Activated CD4-positive, alpha-beta memory T cell treated with anti-CD3 and anti-CD28 coated beads, Interleukin-2, amount 10 ng/mL, durations not matched to agents 7 days and 5 days (primary cell): ENCODE measurements at regions not wholly inside any gene's neighbourhood (a gene's known extent, or its start where the extent isn't known, plus 50 kb on each side); places are given as distances from the start of the nearest gene placed in this dataset.

Experiments used
- CTCF ChIA-PET: fragments of 350-600 bp; sonication (Branson Sonifier 250); formaldehyde crosslinking; loops from one replicate; lab custom pipeline; 2021; ENCODE audit warnings: antibody characterized with exemption, inconsistent platforms; lab: Charles Lee
- POLR2A ChIA-PET: fragments of 350-600 bp; sonication (Branson Sonifier 250); formaldehyde crosslinking; loops from one replicate; lab custom pipeline; 2021; ENCODE audit warnings: antibody characterized with exemption; lab: Charles Lee
- DNase-seq: peaks from one replicate; pipeline ENCODE4 v3.0.0-alpha.2; 2020
- H3K27ac Mint-ChIP-seq: one replicate; pipeline ENCODE4 v1.8.0; 2021; ENCODE audit warnings: mild to moderate bottlenecking, mixed read lengths
- H3K27me3 Mint-ChIP-seq: one replicate; pipeline ENCODE4 v1.8.0; 2021; ENCODE audit warnings: mixed read lengths
- H3K36me3 Mint-ChIP-seq: one replicate; pipeline ENCODE4 v1.8.0; 2021; ENCODE audit warnings: low read depth, mixed read lengths
- H3K4me1 Mint-ChIP-seq: one replicate; pipeline ENCODE4 v1.8.0; 2021; ENCODE audit warnings: mixed read lengths
- H3K4me3 Mint-ChIP-seq: one replicate; pipeline ENCODE4 v1.8.0; 2021; ENCODE audit warnings: mild to moderate bottlenecking, mixed read lengths
- H3K9me3 Mint-ChIP-seq: one replicate; pipeline ENCODE4 v1.8.0; 2021; ENCODE audit warnings: mixed read lengths

GRCh38 chr5:103808464-103809106 lies 246.0 kb upstream of the NUDT12 start:
- Mint-ChIP-seq H3K36me3 (no peaks in the 10 kb centered on the region), H3K9me3 (no peaks in the 10 kb centered on the region), H3K27ac (no peak overlapping the region), H3K4me1 (no peaks in the 10 kb centered on the region), H3K27me3 (no peaks in the 10 kb centered on the region), H3K4me3 (no peak overlapping the region)
- CTCF ChIA-PET: no interaction called here
- POLR2A ChIA-PET: no interaction called here
- DNase-seq: no peak

GRCh38 chr5:103804711-103805110 lies 242.1 kb upstream of the NUDT12 start:
- Mint-ChIP-seq H3K27ac (no peak overlapping the region), H3K4me3 (no peak overlapping the region), H3K4me1 (no peaks in the 10 kb centered on the region), H3K27me3 (no peaks in the 10 kb centered on the region), H3K36me3 (no peaks in the 10 kb centered on the region), H3K9me3 (no peaks in the 10 kb centered on the region)
- CTCF ChIA-PET: no interaction called here
- POLR2A ChIA-PET: no interaction called here
- no peak for DNase-seq

- Mint-ChIP-seq H3K36me3 (no peaks in the 10 kb centered on the region), H3K27ac (no peak overlapping the region), H3K9me3 (peaks cover 7% of the 10 kb centered on the region), H3K4me1 (no peaks in the 10 kb centered on the region), H3K27me3 (no peaks in the 10 kb centered on the region), H3K4me3 (no peak overlapping the region)
- no peak for DNase-seq
- ChIA-PET POLR2A (no interaction called here), CTCF (no interaction called here)
Observed at GRCh38 chr5:103801681-103802080, 239.1 kb upstream of the NUDT12 start.

- H3K27ac Mint-ChIP-seq: no peak overlapping the region
- no peaks in the 10 kb centered on the region for H3K27me3 Mint-ChIP-seq
- peaks cover 7% of the 10 kb centered on the region for H3K9me3 Mint-ChIP-seq
- CTCF ChIA-PET: no interaction called here
- DNase-seq: no peak
- H3K4me1 Mint-ChIP-seq: no peaks in the 10 kb centered on the region
- no peak overlapping the region for H3K4me3 Mint-ChIP-seq
- POLR2A ChIA-PET: no interaction called here
- no peaks in the 10 kb centered on the region for H3K36me3 Mint-ChIP-seq
Observed at GRCh38 chr5:103800741-103801495, 238.3 kb upstream of the NUDT12 start.

- H3K4me3 Mint-ChIP-seq: no peak overlapping the region
- no peak for DNase-seq
- H3K27ac Mint-ChIP-seq: no peak overlapping the region
- H3K27me3 Mint-ChIP-seq: no peaks in the 10 kb centered on the region
- ChIA-PET CTCF (no interaction called here), POLR2A (no interaction called here)
- no peaks in the 10 kb centered on the region for H3K4me1 Mint-ChIP-seq
- peaks cover 30% of the 10 kb centered on the region for H3K9me3 Mint-ChIP-seq
- no peaks in the 10 kb centered on the region for H3K36me3 Mint-ChIP-seq
Observed at GRCh38 chr5:103793595-103794182, 231.1 kb upstream of the NUDT12 start.

GRCh38 chr5:103785569-103785968 lies 223.0 kb upstream of the NUDT12 start:
- Mint-ChIP-seq H3K4me3 (no peak overlapping the region), H3K27ac (no peak overlapping the region), H3K27me3 (no peaks in the 10 kb centered on the region), H3K36me3 (no peaks in the 10 kb centered on the region), H3K4me1 (no peaks in the 10 kb centered on the region), H3K9me3 (peaks cover 9% of the 10 kb centered on the region)
- DNase-seq: no peak
- ChIA-PET POLR2A (no interaction called here), CTCF (no interaction called here)

- H3K4me3 Mint-ChIP-seq: no peak overlapping the region
- no peak overlapping the region for H3K27ac Mint-ChIP-seq
- H3K27me3 Mint-ChIP-seq: no peaks in the 10 kb centered on the region
- CTCF ChIA-PET: no interaction called here
- DNase-seq: no peak
- no peaks in the 10 kb centered on the region for H3K4me1 Mint-ChIP-seq
- H3K36me3 Mint-ChIP-seq: no peaks in the 10 kb centered on the region
- H3K9me3 Mint-ChIP-seq: no peaks in the 10 kb centered on the region
- POLR2A ChIA-PET: no interaction called here
Observed at GRCh38 chr5:103783669-103784068, 221.1 kb upstream of the NUDT12 start.

- Mint-ChIP-seq H3K27me3 (no peaks in the 10 kb centered on the region), H3K4me3 (no peak overlapping the region), H3K27ac (no peak overlapping the region), H3K4me1 (no peaks in the 10 kb centered on the region), H3K36me3 (no peaks in the 10 kb centered on the region), H3K9me3 (peaks cover 7% of the 10 kb centered on the region)
- CTCF ChIA-PET: no interaction called here
- POLR2A ChIA-PET: no interaction called here
- DNase-seq: no peak
Observed at GRCh38 chr5:103780794-103781193, 218.2 kb upstream of the NUDT12 start.

GRCh38 chr5:103774721-103775120 lies 212.1 kb upstream of the NUDT12 start:
- ChIA-PET CTCF (no interaction called here), POLR2A (no interaction called here)
- no peak overlapping the region for H3K27ac Mint-ChIP-seq
- H3K27me3 Mint-ChIP-seq: no peaks in the 10 kb centered on the region
- peaks cover 7% of the 10 kb centered on the region for H3K9me3 Mint-ChIP-seq
- no peaks in the 10 kb centered on the region for H3K36me3 Mint-ChIP-seq
- H3K4me3 Mint-ChIP-seq: no peak overlapping the region
- no peak for DNase-seq
- H3K4me1 Mint-ChIP-seq: no peaks in the 10 kb centered on the region

GRCh38 chr5:103772248-103772647 lies 209.7 kb upstream of the NUDT12 start:
- peaks cover 3% of the 10 kb centered on the region for H3K9me3 Mint-ChIP-seq
- CTCF ChIA-PET: no interaction called here
- H3K27ac Mint-ChIP-seq: no peak overlapping the region
- no peak for DNase-seq
- H3K4me3 Mint-ChIP-seq: no peak overlapping the region
- H3K36me3 Mint-ChIP-seq: no peaks in the 10 kb centered on the region
- H3K27me3 Mint-ChIP-seq: no peaks in the 10 kb centered on the region
- no peaks in the 10 kb centered on the region for H3K4me1 Mint-ChIP-seq
- POLR2A ChIA-PET: no interaction called here

- ChIA-PET POLR2A (no interaction called here), CTCF (no interaction called here)
- H3K27me3 Mint-ChIP-seq: no peaks in the 10 kb centered on the region
- H3K9me3 Mint-ChIP-seq: peaks cover 1% of the 10 kb centered on the region
- no peak overlapping the region for H3K4me3 Mint-ChIP-seq
- no peak overlapping the region for H3K27ac Mint-ChIP-seq
- H3K4me1 Mint-ChIP-seq: no peaks in the 10 kb centered on the region
- H3K36me3 Mint-ChIP-seq: no peaks in the 10 kb centered on the region
- DNase-seq: no peak
Observed at GRCh38 chr5:103764403-103764802, 201.8 kb upstream of the NUDT12 start.

GRCh38 chr5:103758996-103759395 lies 196.4 kb upstream of the NUDT12 start:
- Mint-ChIP-seq H3K36me3 (no peaks in the 10 kb centered on the region), H3K27ac (no peak overlapping the region), H3K9me3 (no peaks in the 10 kb centered on the region), H3K4me1 (no peaks in the 10 kb centered on the region), H3K27me3 (no peaks in the 10 kb centered on the region), H3K4me3 (no peak overlapping the region)
- DNase-seq: no peak
- ChIA-PET CTCF (no interaction called here), POLR2A (no interaction called here)

- ChIA-PET POLR2A (no interaction called here), CTCF (no interaction called here)
- no peak for DNase-seq
- H3K27ac Mint-ChIP-seq: no peak overlapping the region
- H3K9me3 Mint-ChIP-seq: no peaks in the 10 kb centered on the region
- no peaks in the 10 kb centered on the region for H3K27me3 Mint-ChIP-seq
- no peak overlapping the region for H3K4me3 Mint-ChIP-seq
- no peaks in the 10 kb centered on the region for H3K36me3 Mint-ChIP-seq
- H3K4me1 Mint-ChIP-seq: no peaks in the 10 kb centered on the region
Observed at GRCh38 chr5:103755974-103756373, 193.4 kb upstream of the NUDT12 start.
